ENCODE measurements at regions not wholly inside any gene's neighbourhood (a gene's known extent, or its start where the extent isn't known, plus 50 kb on each side); places are given as distances from the start of the nearest gene placed in this dataset.
"Not testable (repeated sequence)": the region's sequence is repeated elsewhere in the genome, so short reads cannot be mapped to it uniquely, and the experiment has no call there.

- TF ChIP-seq CTCF (conservative IDR thresholded peaks at IDR 0.05; ENCODE audit: low read depth, low read length); EZH2 (IDR thresholded peaks at IDR 0.05; ENCODE audit: borderline replicate concordance, low read depth, low read length, poor library complexity, severe bottlenecking): not testable (repeated sequence)
Observed at GRCh38 chr2:144106104-144106503, 413.8 kb downstream of the ZEB2 start.
